Thyroid gland (tissue), 4 donors: ENCODE measurements at regions not wholly inside any gene's neighbourhood (a gene's known extent, or its start where the extent isn't known, plus 50 kb on each side); places are given as distances from the start of the nearest gene placed in this dataset.

Experiments
- DNase-seq, 2 donors: peaks; one replicate each; pipeline ENCODE4 v3.0.0-alpha.2; 2019
- H3K27ac ChIP-seq, 3 donors: fragments of 200-600 bp; sonication (generic); 1 replicate in 2 of 3; 2 replicates in 1 of 3; pipeline ENCODE4 v1.5.1; 2016 to 2019; ENCODE audit warnings: mild to moderate bottlenecking in 1 of 3, moderate library complexity in 1 of 3
- H3K27me3 ChIP-seq: fragments of 200-600 bp; sonication (generic); one replicate; pipeline ENCODE4 v1.5.1; 2019
- H3K36me3 ChIP-seq, 2 donors: fragments of 200-600 bp; sonication (generic); one replicate each; pipeline ENCODE4 v1.5.1; 2016 to 2019
- H3K4me1 ChIP-seq, 2 donors: fragments of 200-600 bp; sonication (generic); one replicate each; pipeline ENCODE4 v1.5.1; 2017 to 2019
- H3K4me3 ChIP-seq, 3 donors: fragments of 200-600 bp; sonication (generic); replicated peaks in 1 of 3; 1 replicate in 2 of 3; 2 replicates in 1 of 3; pipeline ENCODE4 v1.5.1; 2016; ENCODE audit warnings: mild to moderate bottlenecking in 1 of 3
- H3K9me3 ChIP-seq: fragments of 200-600 bp; sonication (generic); one replicate; pipeline ENCODE4 v1.5.1; 2017
- CTCF ChIP-seq, 6 experiments: fragments of 200-600 bp in 3 of 6; fragments of 450-650 bp in 3 of 6; sonication (generic) in 3 of 6; IDR thresholded peaks; one replicate each; pipeline ENCODE4 v1.5.1; 2016 to 2019; ENCODE audit warnings: antibody characterized with exemption in 6 of 6, mild to moderate bottlenecking in 2 of 6, inconsistent platforms in 1 of 6, moderate library complexity in 1 of 6
- POLR2A ChIP-seq, 2 donors: fragments of 450-650 bp; IDR thresholded peaks; one replicate each; pipeline ENCODE4 v1.6.1; 2017; ENCODE audit warnings: antibody characterized with exemption in 2 of 2, mild to moderate bottlenecking in 2 of 2, moderate library complexity in 1 of 2
- WGBS, 2 donors: methylation state at CpG; one replicate each; pipeline ENCODE4 v1.1.5; 2017; 5-methylcytosine and 5-hydroxymethylcytosine counted together
- intact Hi-C: fragments of 100-400 bp; cut with DNase I; formaldehyde crosslinking; loops from one replicate; pipeline ENCODE4 v1.15.1; 2023

DNA sequence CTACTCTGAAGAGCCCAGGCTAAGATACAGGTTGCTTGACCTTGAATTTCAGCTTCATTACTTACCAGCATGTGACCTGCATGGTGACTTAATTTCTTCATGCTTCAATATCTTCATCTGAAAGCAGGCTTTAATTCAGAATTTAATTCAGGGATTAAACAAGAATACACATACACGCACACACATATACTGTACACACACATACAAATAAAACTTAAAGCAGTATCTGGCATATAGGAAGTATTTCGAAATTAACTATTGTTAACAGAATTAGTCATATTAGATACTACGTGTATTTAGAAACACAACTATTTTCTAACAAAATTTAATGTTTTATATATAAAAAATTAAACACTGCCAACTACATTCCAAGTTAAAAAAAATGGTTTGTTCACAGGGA, 640.3 kb downstream of the SLC6A15 start:
- no peak for DNase-seq
- 90 to 93% methylated on average over 3 of the region's 3 CpGs for WGBS, 2 donors
- Histone ChIP-seq H3K36me3 (no peaks in the 10 kb centered on the region), H3K4me3 (no peak overlapping the region), H3K9me3 (no peaks in the 10 kb centered on the region), H3K4me1 (no peaks in the 10 kb centered on the region), H3K27ac (no peak overlapping the region), H3K27me3 (no peaks in the 10 kb centered on the region)
- TF ChIP-seq POLR2A (IDR thresholded peaks at IDR 0.05), result no peak
- TF ChIP-seq CTCF (IDR thresholded peaks at IDR 0.05), result no peak
- intact Hi-C loops, result no loop called here

- Histone ChIP-seq H3K27ac (no peak overlapping the region), H3K4me3 (no peak overlapping the region), H3K4me1 (no peaks in the 10 kb centered on the region), H3K9me3 (no peaks in the 10 kb centered on the region), H3K27me3 (no peaks in the 10 kb centered on the region), H3K36me3 (no peaks in the 10 kb centered on the region)
- TF ChIP-seq POLR2A (IDR thresholded peaks at IDR 0.05), result no peak
- no peak for TF ChIP-seq CTCF (IDR thresholded peaks at IDR 0.05)
- intact Hi-C loops, result no loop called here
- WGBS, 2 donors, result 46 to 53% methylated on average over 8 of the region's 8 CpGs
- peak; percentile 3 to 7 for DNase-seq
Observed at GRCh38 chr12:84270470-84271140, 642.0 kb downstream of the SLC6A15 start.

GRCh38 chr12:84247931-84248330, 664.7 kb downstream of the SLC6A15 start:
- Histone ChIP-seq H3K27ac (no peak overlapping the region), H3K36me3 (no peaks in the 10 kb centered on the region), H3K9me3 (no peaks in the 10 kb centered on the region), H3K4me1 (no peaks in the 10 kb centered on the region), H3K4me3 (no peak overlapping the region), H3K27me3 (no peaks in the 10 kb centered on the region)
- no peak for TF ChIP-seq POLR2A (IDR thresholded peaks at IDR 0.05)
- no peak for TF ChIP-seq CTCF (IDR thresholded peaks at IDR 0.05)
- DNase-seq, result no peak
- intact Hi-C loops, result no loop called here
- WGBS, 2 donors, result 80 to 90% methylated on average over 2 of the region's 2 CpGs

DNA sequence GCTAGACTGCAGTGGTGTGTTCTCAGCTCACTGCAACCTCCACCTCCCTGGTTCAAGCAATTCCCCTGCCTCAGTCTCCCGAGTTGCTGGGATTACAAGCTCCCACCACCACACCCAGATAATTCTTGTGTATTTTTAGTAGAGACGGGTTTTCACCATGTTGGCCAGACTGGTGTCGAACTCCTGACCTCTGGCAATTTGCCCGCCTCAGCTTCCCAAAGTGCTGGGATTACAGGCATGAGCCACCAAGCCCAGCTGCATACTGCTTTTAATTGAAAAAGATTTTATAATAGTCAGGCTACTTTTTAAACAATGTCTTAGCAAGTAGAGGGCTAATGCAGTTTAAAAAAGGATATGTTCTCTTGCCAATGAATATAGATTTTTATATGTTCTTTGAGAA, 668.9 kb downstream of the SLC6A15 start:
- H3K9me3 ChIP-seq, result no peaks in the 10 kb centered on the region
- TF ChIP-seq POLR2A (IDR thresholded peaks at IDR 0.05), result no peak
- no peak for DNase-seq
- 81% methylated on average over 4 of the region's 4 CpGs for WGBS, 2 donors
- H3K4me3 ChIP-seq, result no peak overlapping the region
- no peaks in the 10 kb centered on the region for H3K4me1 ChIP-seq
- intact Hi-C loops, result no loop called here
- no peaks in the 10 kb centered on the region for H3K36me3 ChIP-seq
- no peaks in the 10 kb centered on the region for H3K27me3 ChIP-seq
- no peak overlapping the region for H3K27ac ChIP-seq

- H3K9me3 ChIP-seq, result no peaks in the 10 kb centered on the region
- no peak overlapping the region for H3K27ac ChIP-seq
- H3K4me3 ChIP-seq, result no peak overlapping the region
- DNase-seq, result no peak
- no peaks in the 10 kb centered on the region for H3K27me3 ChIP-seq
- H3K4me1 ChIP-seq, result no peaks in the 10 kb centered on the region
- no peak for TF ChIP-seq POLR2A (IDR thresholded peaks at IDR 0.05)
- no peak for TF ChIP-seq CTCF (IDR thresholded peaks at IDR 0.05)
- 80 to 86% methylated on average over 3 of the region's 3 CpGs for WGBS, 2 donors
- no peaks in the 10 kb centered on the region for H3K36me3 ChIP-seq
- intact Hi-C loops, result no loop called here
Observed at GRCh38 chr12:84222841-84223240, 689.8 kb downstream of the SLC6A15 start.
